HG03280 (cell line): ENCODE measurements at regions not wholly inside any gene's neighbourhood (a gene's known extent, or its start where the extent isn't known, plus 50 kb on each side); places are given as distances from the start of the nearest gene placed in this dataset.
"Not testable (repeated sequence)": the region's sequence is repeated elsewhere in the genome, so short reads cannot be mapped to it uniquely, and the experiment has no call there.

Experiments used
- ATAC-seq: cut with Tn5 transposase; IDR thresholded peaks from one replicate; pipeline ENCODE4 v1.9.1; 2021; ENCODE audit warnings: mild to moderate bottlenecking, moderate library complexity; ENCODE audit not compliant: unreplicated experiment

GRCh38 chr12:88922816-88923215 is 342.5 kb upstream of the KITLG start:
- ATAC-seq, result no peak

GRCh38 chr12:88921890-88922532 is 341.7 kb upstream of the KITLG start:
- no peak for ATAC-seq

- no peak for ATAC-seq
These were observed 341.2 kb upstream of the KITLG start for GRCh38 chr12:88921434-88921833.

- no peak for ATAC-seq
These were observed 337.9 kb upstream of the KITLG start for GRCh38 chr12:88918161-88918560.

- no peak for ATAC-seq
These were observed 334.7 kb upstream of the KITLG start for GRCh38 chr12:88914967-88915366.

- no peak for ATAC-seq
These were observed 329.2 kb upstream of the KITLG start for GRCh38 chr12:88909510-88909909.

- no peak for ATAC-seq
These were observed 328.1 kb upstream of the KITLG start for GRCh38 chr12:88908345-88908744.

- ATAC-seq, result no peak
These were observed 324.4 kb upstream of the KITLG start for GRCh38 chr12:88904705-88905104.

- no peak for ATAC-seq
These were observed 323.1 kb upstream of the KITLG start for GRCh38 chr12:88903333-88903732.

- ATAC-seq, result no peak
These were observed 317.5 kb upstream of the KITLG start for GRCh38 chr12:88897723-88898122.

GRCh38 chr12:88896958-88897357 is 316.7 kb upstream of the KITLG start:
- no peak for ATAC-seq

GRCh38 chr12:88895634-88896033 is 315.4 kb upstream of the KITLG start:
- ATAC-seq, result no peak

GRCh38 chr12:88893801-88894200 is 313.5 kb upstream of the KITLG start:
- ATAC-seq, result no peak

GRCh38 chr12:88891434-88891833 is 311.2 kb upstream of the KITLG start:
- ATAC-seq, result not testable (repeated sequence)

- no peak for ATAC-seq
These were observed 309.2 kb upstream of the KITLG start for GRCh38 chr12:88889326-88890110.

GRCh38 chr12:88884600-88884999 is 304.3 kb upstream of the KITLG start:
- ATAC-seq, result peak; percentile 85

- no peak for ATAC-seq
These were observed 302.4 kb upstream of the KITLG start for GRCh38 chr12:88882662-88883061.

GRCh38 chr12:88880051-88880450 is 299.8 kb upstream of the KITLG start:
- ATAC-seq, result no peak

- no peak for ATAC-seq
These were observed 298.0 kb upstream of the KITLG start for GRCh38 chr12:88878295-88878694.

- ATAC-seq, result no peak
These were observed 296.6 kb upstream of the KITLG start for GRCh38 chr12:88876857-88877256.

GRCh38 chr12:88870000-88870737 is 289.9 kb upstream of the KITLG start:
- ATAC-seq, result no peak

GRCh38 chr12:88868050-88868449 is 287.8 kb upstream of the KITLG start:
- no peak for ATAC-seq
